Fibroblast of lung (primary cell): ENCODE measurements at regions not wholly inside any gene's neighbourhood (a gene's known extent, or its start where the extent isn't known, plus 50 kb on each side); places are given as distances from the start of the nearest gene placed in this dataset.

Experiments
- EZH2 ChIP-seq: IDR thresholded peaks from 2 replicates; pipeline ENCODE4 v1.5.1; 2012; ENCODE audit warnings: low read length, control low read depth, mild to moderate bottlenecking; ENCODE audit errors: missing control alignments
- TF ChIP-seq, protein P1 (sequence below), 2 donors: IDR thresholded peaks in 1 of 2; conservative IDR thresholded peaks in 1 of 2; 1 replicate in 1 of 2; 2 replicates in 1 of 2; pipeline ENCODE4 v1.5.1; 2011 to 2012; ENCODE audit warnings: low read length in 2 of 2, control low read depth in 1 of 2, inconsistent platforms in 1 of 2, low read depth in 1 of 2, mild to moderate bottlenecking in 1 of 2

DNA sequence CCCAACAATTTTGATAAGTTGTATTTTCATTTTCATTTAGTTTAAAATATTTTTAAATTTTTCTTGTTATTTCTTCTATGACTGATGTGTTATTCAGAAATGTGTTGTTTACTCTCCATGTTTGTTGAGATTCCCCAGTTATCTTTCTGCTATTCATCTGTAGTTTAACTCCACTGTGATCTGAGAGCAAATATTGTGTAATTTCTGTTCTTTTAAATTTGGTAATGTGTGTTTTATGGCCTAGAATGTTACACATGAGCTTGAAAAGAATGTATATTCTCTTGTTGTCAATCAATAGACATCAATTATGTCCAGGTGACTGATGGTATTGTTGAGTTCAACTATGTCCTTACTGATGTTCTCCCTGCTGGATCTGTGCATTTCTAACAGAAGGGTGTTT, 188.2 kb downstream of the CYP26B1 start:
- TF ChIP-seq, protein P1, sequence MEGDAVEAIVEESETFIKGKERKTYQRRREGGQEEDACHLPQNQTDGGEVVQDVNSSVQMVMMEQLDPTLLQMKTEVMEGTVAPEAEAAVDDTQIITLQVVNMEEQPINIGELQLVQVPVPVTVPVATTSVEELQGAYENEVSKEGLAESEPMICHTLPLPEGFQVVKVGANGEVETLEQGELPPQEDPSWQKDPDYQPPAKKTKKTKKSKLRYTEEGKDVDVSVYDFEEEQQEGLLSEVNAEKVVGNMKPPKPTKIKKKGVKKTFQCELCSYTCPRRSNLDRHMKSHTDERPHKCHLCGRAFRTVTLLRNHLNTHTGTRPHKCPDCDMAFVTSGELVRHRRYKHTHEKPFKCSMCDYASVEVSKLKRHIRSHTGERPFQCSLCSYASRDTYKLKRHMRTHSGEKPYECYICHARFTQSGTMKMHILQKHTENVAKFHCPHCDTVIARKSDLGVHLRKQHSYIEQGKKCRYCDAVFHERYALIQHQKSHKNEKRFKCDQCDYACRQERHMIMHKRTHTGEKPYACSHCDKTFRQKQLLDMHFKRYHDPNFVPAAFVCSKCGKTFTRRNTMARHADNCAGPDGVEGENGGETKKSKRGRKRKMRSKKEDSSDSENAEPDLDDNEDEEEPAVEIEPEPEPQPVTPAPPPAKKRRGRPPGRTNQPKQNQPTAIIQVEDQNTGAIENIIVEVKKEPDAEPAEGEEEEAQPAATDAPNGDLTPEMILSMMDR (conservative IDR thresholded peaks at IDR 0.05 in 1 of 2, IDR thresholded peaks at IDR 0.05 in 1 of 2; ENCODE audit: low read depth in 1 of 2, low read length in 2 of 2), result no peak
- TF ChIP-seq EZH2, result no peak
